NCI-H1092 treated with DMSO at 0.1 percent for 48 hours (cell line): ENCODE measurements at regions not wholly inside any gene's neighbourhood (a gene's known extent, or its start where the extent isn't known, plus 50 kb on each side); places are given as distances from the start of the nearest gene placed in this dataset.
"Not testable (repeated sequence)": the region's sequence is repeated elsewhere in the genome, so short reads cannot be mapped to it uniquely, and the experiment has no call there.

Experiments
- DNase-seq: peaks from one replicate; lab custom pipeline; 2025; lab: John Stamatoyannopoulos, UW

GRCh38 chr3:62926494-62926893, 51.3 kb upstream of the CADPS start:
- DNase-seq: no peak

DNA sequence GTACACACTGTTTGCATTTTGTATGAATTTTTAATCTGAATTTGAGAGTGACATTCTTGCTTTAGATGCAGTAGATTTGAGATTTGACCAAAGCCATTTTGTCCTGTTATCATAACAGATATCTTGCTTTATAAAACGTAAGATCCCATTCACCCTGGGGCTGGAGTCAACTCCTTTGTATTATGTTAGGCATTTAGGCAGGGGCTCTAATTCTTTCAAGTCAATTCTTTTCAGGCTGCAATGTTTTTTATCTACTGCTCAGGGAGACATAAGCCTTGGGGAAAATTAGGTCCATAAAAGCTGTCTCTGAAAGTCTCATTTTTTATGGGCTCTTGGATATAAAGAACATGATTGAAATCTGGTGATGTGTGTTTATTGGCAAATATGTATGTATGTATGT, 53.0 kb upstream of the CADPS start:
- DNase-seq: no peak

DNA sequence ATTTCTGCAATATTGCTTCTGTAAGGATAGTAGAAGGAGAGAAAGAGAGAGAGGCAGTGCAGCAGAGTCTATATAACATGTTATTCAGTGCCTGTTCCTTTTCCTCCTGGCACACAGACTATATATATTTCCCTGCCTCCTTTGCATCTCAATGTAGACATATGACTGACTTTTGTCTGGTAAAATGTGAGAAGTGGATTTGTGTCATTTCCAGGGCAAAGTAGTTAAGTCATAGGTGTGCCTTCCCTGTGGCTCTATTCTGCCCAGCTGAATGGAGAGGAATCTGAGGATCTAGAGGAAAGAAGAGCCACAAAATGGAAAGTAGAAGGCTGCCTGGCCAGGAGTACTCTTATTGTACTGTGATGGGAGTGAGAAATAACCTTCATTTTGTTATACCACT, 54.6 kb upstream of the CADPS start:
- no peak for DNase-seq

DNA sequence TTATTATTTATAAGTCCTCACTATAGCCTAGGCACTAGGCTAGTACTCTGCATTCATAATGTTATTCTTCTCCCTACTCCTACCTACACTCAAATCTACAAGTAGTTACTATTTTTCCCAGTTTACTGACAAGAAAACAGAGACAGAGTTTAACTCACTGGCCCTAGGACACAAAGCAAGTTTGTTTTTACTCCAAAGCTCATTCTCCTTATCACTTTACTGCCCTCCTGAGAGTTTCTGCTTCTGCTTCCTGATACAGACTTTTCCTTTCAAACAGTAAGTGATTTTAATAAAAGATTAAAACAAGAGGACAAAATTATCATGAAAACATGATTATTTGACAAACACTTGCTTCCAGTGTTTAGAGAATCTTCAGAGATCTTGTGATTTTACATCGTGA, 60.6 kb upstream of the CADPS start:
- DNase-seq: no peak

- DNase-seq: no peak
Measured at GRCh38 chr3:62936626-62937254, 61.5 kb upstream of the CADPS start.

DNA sequence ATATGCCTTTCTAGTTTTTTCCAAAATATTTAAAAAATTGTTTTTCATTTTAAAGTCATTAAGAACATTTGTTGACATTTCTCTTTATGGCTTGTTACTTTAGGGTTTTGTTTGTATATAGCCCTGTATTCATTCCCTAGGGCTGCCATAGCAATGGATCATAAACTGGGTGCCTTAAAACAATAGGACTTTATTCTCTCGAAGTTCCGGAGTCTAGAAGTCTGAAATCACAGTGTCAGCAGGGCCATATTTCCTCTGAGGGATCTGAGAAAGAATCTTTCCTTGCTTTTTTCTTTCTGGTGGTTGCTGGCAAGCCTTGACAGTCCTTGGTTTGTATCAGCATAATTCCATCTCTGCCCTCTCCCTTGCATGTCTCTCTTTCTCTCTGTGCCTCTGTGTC, 63.4 kb upstream of the CADPS start:
- no peak for DNase-seq

DNA sequence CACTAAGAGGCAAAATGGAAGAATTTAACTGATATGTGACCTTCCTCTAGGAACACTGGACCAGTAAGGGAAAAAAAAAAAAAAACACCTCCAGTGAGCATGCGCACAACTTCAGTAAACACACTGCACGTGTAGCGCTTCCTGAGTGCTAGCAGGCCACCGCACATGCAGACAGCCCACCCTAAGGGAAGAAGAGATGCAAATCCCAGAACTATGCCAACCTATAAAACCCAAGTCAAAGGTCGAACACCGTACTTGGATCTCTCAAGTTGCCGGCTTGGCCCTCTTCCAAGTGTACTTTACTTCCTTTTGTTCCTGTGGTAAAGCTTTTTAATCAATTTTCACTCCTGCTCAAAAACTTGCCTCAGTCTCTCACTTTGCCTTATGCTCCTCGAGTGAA, 64.5 kb upstream of the CADPS start:
- DNase-seq: no peak

DNA sequence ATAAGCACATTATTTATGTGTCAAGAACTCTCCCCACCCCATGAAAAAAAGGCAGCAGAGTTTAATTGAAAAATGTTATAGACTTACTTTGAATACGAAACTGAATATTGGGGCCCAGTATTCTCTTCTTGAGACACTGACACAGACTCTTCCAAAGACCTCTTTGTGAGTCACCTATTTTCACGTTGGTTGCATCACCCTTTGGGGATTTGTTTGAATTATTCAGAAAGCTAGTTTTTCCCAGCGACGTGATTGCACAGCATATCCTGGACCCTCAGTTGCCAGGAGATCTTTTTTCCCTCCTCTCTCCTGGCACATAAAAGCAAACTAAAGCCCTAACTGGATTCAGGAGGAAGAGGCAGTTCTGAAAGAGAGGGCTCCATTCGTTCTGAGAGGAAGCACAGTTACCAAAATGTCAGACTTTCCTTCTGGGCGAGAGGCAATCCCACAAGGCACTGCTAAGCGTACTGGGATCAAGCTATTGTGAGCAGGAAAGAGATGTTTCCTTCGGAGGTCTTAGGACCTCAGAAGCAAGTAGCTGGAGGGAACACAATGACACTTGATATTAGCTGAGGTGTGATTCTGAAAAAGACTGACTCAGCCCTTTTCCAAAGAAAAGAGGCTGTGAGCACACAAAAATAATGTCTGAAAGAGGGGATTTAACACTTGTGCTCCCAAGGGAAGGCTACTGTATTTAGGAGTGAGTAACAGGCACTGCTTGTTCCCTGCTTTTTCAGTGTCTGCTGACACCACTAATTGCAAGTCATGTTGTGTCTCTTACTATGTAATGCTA, 65.8 kb upstream of the CADPS start:
- DNase-seq: no peak

DNA sequence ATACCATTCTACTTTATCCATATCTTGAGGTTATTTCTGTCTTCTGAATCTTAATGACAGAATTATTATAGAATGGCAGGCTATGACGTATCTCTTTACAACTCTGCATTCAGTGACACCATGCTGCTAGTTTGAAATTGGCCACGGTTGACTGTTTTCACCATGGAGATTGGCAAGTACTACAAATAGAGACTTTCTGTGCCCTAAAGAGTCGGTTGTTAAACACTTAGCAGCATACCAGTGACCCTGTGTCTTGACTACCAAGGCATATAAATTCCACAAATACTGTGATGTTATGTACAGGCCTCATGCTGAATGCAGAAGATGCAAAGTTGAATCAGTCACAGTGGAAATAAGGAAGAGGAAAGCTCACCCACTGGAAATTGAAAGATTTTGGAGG, 67.0 kb upstream of the CADPS start:
- DNase-seq: no peak

- DNase-seq: no peak
Measured at GRCh38 chr3:62942764-62943163, 67.5 kb upstream of the CADPS start.

DNA sequence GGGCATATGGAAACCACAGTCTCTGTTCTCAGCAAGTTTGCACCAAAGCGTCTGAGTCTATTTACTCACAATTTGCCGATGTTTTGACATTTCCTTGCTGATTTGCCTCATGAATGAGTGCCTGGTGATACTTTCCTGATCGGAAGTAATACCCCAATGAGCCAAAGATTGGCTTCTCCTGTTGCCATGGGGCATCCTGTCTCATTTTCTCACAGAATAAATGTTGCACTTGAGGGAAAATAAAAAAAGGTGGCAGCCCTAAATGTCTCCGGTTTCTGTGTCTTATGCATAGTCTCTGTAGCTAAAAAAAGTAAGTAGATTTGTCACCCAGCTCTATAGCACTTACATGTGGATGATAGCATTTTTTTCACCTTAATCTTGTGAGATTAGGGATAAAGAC, 73.7 kb upstream of the CADPS start:
- DNase-seq: no peak

GRCh38 chr3:62950210-62950609, 75.0 kb upstream of the CADPS start:
- no peak for DNase-seq

GRCh38 chr3:62951037-62951613, 75.9 kb upstream of the CADPS start:
- no peak for DNase-seq

DNA sequence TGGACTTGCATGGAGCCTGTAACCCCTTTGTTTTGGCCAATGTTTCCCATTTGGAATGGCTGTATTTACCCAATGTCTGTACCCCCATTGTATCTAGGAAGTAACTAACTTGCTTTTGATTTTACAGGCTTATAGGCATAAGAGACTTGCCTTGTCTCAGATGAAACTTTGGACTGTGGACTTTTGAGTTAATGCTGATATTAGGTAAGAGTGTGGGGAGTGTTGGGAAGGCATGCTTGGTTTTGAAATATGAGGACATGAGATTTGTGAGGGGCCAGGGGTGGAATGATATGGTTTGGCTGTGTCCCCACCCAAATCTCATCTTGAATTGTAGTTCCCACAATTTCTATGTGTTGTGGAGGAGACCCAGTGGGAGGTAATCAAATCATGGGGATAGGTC, 76.7 kb upstream of the CADPS start:
- not testable (repeated sequence) for DNase-seq

GRCh38 chr3:62954580-62954979, 79.4 kb upstream of the CADPS start:
- peak; percentile 3 for DNase-seq

GRCh38 chr3:62955126-62955525, 79.9 kb upstream of the CADPS start:
- DNase-seq: no peak

DNA sequence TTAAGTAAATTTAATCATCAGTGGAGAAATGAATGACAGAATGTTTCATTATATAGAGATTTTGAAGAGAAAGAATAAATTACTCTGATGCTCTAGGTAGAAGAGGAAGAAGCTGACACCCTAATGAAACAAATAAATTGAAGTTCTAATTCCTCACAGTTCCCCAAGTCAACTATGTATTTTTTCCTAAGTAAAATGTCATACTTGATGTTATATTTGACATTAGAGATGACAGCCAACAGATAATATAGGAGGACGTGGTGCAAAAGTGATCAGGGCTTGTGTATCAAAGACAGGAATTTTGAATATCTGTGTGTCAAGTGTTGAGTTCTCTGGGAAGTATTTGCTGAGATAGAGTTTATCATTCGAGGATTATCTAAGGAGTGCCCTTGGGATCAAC, 81.2 kb upstream of the CADPS start:
- no peak for DNase-seq

DNA sequence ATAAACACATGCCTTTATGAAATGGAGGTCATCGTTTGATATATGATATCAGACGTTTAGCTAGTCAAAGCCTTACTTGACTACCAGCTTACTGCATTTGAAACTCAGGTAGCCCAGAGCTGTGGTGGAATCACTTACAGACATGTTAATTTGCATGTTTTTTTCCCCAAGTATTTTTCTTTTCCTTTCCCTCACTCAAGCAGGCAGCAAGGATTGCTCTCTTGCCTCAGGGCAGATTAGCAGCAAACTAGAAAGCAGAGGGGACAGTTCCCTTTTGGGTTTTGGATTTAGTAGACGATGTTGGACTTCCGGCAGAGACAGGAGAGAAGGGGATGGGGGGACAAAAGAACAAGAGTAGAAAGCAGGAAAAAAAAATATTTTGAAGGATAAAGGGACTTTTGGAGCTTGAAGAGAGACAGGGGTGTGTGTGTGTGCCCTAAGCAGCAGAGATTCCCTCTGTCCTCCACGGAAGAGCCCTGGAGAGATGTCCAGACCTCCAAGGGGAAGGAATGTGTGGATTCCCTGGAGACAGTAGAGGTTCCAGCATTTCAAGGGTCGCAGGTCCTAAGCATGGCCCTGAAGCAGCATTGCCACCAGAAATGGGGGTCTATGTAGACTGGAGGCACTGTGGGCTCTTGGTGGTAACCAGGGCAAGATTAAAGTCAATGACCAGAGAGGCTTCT, 86.8 kb upstream of the CADPS start:
- DNase-seq: no peak

- DNase-seq: no peak
Measured at GRCh38 chr3:62962714-62963113, 87.5 kb upstream of the CADPS start.

GRCh38 chr3:62965311-62965710, 90.1 kb upstream of the CADPS start:
- no peak for DNase-seq

DNA sequence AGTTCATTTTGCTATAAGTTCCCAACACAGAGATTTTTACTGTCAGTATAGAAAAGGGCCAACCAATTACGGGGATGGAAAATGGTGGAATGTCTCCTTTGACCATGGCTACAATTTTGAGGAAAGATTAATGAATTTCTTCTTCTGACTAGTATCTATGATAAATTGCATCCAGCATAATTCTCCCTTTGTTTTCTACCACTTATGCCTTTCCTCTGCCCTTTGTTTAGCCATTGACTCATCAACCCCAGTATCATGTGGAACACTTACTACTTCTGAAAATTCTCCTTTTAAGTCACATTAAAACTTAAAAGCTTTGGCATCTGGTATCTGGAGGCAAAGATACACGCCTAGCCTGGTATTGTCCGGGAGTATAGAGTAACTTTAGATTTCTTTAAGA, 92.9 kb upstream of the CADPS start:
- DNase-seq: no peak

- DNase-seq: no peak
Measured at GRCh38 chr3:62970648-62971047, 95.4 kb upstream of the CADPS start.

DNA sequence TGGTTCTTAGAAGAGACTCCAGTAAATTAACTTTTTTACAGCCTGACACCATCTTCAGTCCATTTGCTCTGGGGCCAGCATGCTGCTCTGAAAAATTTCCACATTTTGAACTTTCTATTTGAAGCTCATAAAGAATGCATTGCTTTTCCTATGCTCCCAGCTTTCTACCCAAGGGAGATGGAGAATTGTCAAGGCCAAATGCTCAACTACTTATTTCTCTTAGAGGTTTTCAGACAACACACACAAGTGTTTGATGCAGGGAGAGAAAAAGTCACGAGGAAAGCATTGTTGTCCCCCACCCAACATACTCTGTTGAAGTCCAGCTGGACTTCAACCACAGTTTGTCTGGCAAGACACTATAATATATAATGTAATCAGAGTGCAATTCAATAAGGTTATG, 100.3 kb upstream of the CADPS start:
- no peak for DNase-seq
